ENCODE measurements at regions not wholly inside any gene's neighbourhood (a gene's known extent, or its start where the extent isn't known, plus 50 kb on each side); places are given as distances from the start of the nearest gene placed in this dataset.

GRCh38 chr15:70240820-70241430 lies 143.2 kb upstream of the TLE3 start:
- intact Hi-C loops (cut with DNase I): no loop called here
- no peaks in the 10 kb centered on the region for H3K9me3 ChIP-seq
- no peak overlapping the region for H3K27ac ChIP-seq
- H3K36me3 ChIP-seq: no peaks in the 10 kb centered on the region
- peaks cover 0 to 8% (median 0%) of the 10 kb centered on the region in 12 donors for H3K4me1 ChIP-seq
- TF ChIP-seq POLR2A (IDR thresholded peaks at IDR 0.05): no peak
- no peak for TF ChIP-seq CTCF (IDR thresholded peaks at IDR 0.05)
- no peak for DNase-seq
- WGBS, 4 donors: 93 to 97% (median 97%) methylated on average over 12 of the region's 12 CpGs
- no peak for ATAC-seq
- peaks cover 0 to 2% (median 0%) of the 10 kb centered on the region in 9 donors for H3K27me3 ChIP-seq
- H3K4me3 ChIP-seq: no peak overlapping the region

DNA sequence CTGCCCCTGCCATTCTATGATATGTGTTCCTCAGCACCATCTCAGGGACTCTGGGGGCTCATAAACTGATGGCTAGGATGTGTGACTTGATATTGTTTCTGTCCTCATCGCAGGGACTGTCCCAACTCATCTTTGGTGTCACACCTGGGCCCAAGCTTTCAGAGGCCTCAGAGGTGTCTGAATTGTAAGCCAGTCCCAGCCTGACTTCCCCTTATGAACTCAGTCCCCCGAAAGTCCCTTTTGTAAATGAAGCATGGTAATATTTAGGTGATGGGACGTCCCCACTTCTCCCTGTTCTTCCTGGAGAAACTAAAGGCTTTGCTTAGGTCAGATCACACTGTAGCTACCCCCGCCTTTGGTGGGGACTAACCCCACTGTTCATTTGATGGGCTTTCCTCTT lies 142.4 kb upstream of the TLE3 start:
- Histone ChIP-seq H3K27ac (no peak overlapping the region), H3K4me1 (no peaks in the 10 kb centered on the region), H3K36me3 (no peaks in the 10 kb centered on the region), H3K9me3 (no peaks in the 10 kb centered on the region), H3K4me3 (no peak overlapping the region), H3K27me3 (peaks cover 0 to 2% (median 0%) of the 10 kb centered on the region in 9 donors)
- TF ChIP-seq POLR2A (IDR thresholded peaks at IDR 0.05) (no peak), CTCF (IDR thresholded peaks at IDR 0.05) (no peak)
- intact Hi-C loops (cut with DNase I): no loop called here
- ATAC-seq: no peak
- WGBS, 4 donors: 79 to 93% (median 88%) methylated on average over 4 of the region's 4 CpGs
- DNase-seq: no peak

DNA sequence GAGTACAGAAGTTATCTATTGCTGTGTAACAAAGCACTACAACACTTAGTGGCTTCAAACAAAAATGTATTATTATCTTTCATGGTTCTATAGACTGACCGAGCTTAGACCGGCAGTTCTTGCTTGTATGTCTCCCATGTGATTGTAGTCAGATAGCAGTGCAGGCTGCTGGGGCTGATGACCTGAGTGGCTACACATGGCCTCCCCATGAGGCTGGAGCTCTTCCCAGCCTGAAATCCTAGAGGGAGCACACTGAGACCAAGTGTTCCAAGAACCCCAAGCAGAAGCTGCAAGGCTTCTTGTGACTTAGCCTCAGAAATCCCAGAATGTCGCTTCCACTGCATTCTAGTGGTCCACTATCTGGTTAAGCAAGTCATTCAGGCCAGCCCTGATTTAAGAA lies 141.2 kb upstream of the TLE3 start:
- no peak for ATAC-seq
- Histone ChIP-seq H3K9me3 (no peaks in the 10 kb centered on the region), H3K27me3 (peaks cover 0 to 2% (median 0%) of the 10 kb centered on the region in 9 donors), H3K36me3 (no peaks in the 10 kb centered on the region), H3K4me1 (no peaks in the 10 kb centered on the region), H3K27ac (no peak overlapping the region), H3K4me3 (no peak overlapping the region)
- DNase-seq: no peak
- intact Hi-C loops (cut with DNase I): no loop called here
- TF ChIP-seq CTCF (IDR thresholded peaks at IDR 0.05) (no peak), POLR2A (IDR thresholded peaks at IDR 0.05) (no peak)
- 62 to 91% (median 88%) methylated on average over 3 of the region's 3 CpGs for WGBS, 4 donors

GRCh38 chr15:70237626-70238025 lies 139.9 kb upstream of the TLE3 start:
- no peak for ATAC-seq
- H3K9me3 ChIP-seq: peaks cover 0 to 3% (median 0%) of the 10 kb centered on the region in 12 donors
- no peaks in the 10 kb centered on the region for H3K4me1 ChIP-seq
- WGBS, 4 donors: 96 to 100% (median 98%) methylated on average over 2 of the region's 2 CpGs
- no peak overlapping the region for H3K4me3 ChIP-seq
- TF ChIP-seq CTCF (IDR thresholded peaks at IDR 0.05) (no peak), POLR2A (IDR thresholded peaks at IDR 0.05) (no peak)
- no peak for DNase-seq
- peaks cover 0 to 2% (median 0%) of the 10 kb centered on the region in 9 donors for H3K27me3 ChIP-seq
- intact Hi-C loops (cut with DNase I): no loop called here
- H3K27ac ChIP-seq: no peak overlapping the region
- H3K36me3 ChIP-seq: no peaks in the 10 kb centered on the region

Measured in heart left ventricle (tissue), 16 donors.